PC-3 (cell line): ENCODE measurements at regions not wholly inside any gene's neighbourhood (a gene's known extent, or its start where the extent isn't known, plus 50 kb on each side); places are given as distances from the start of the nearest gene placed in this dataset.

Source experiments
- ATAC-seq: fragments of 200-7000 bp; cut with Tn5 transposase; 2 replicates; pipeline ENCODE4 v1.9.1; 2020; ENCODE audit warnings: mild to moderate bottlenecking, moderate library complexity
- BruUV-seq: library from RNA; stranded (reverse); fragments of 400-500 nt; replicated peaks from 2 replicates; lab custom pipeline; 2021; lab: Mats Ljungman, UMichigan
- CTCF ChIA-PET: fragments of 300-600 bp; sonication (Branson Sonifier 250); formaldehyde crosslinking; loops from one replicate; lab custom pipeline; 2022; ENCODE audit warnings: antibody characterized with exemption; lab: Charles Lee
- POLR2A ChIA-PET: fragments of 300-600 bp; sonication (Branson Sonifier 250); formaldehyde crosslinking; loops from one replicate; lab custom pipeline; 2022; ENCODE audit warnings: antibody characterized with exemption; ENCODE audit not compliant: unreplicated experiment; lab: Charles Lee
- DNase-seq: peaks from one replicate; pipeline ENCODE4 v3.0.0-alpha.2; 2015
- H2AFZ ChIP-seq: fragments of 300-600 bp; sonication (generic); 2 replicates; pipeline ENCODE4 v1.6.0; 2016; ENCODE audit warnings: antibody characterized with exemption, low read length
- H3F3A ChIP-seq: fragments of 300-600 bp; sonication (generic); one replicate; pipeline ENCODE4 v1.6.0; 2017; ENCODE audit warnings: antibody characterized with exemption, low read length, control low read depth, mild to moderate bottlenecking; ENCODE audit not compliant: unreplicated experiment
- H3K27ac ChIP-seq: fragments of 300-600 bp; sonication (generic); 2 replicates; pipeline ENCODE4 v1.5.1; 2016; ENCODE audit warnings: mild to moderate bottlenecking, low read length
- H3K27me3 ChIP-seq: fragments of 300-600 bp; sonication (generic); 2 replicates; pipeline ENCODE4 v1.6.1; 2016; ENCODE audit warnings: low read length, mixed read lengths
- H3K36me3 ChIP-seq: fragments of 300-600 bp; sonication (generic); 2 replicates; pipeline ENCODE4 v1.6.1; 2016; ENCODE audit warnings: low read depth, mixed run types, low read length, mixed read lengths
- H3K4me1 ChIP-seq: fragments of 300-600 bp; sonication (generic); 2 replicates; pipeline ENCODE4 v1.5.1; 2016; ENCODE audit warnings: low read length; ENCODE audit not compliant: insufficient read depth
- H3K4me2 ChIP-seq: fragments of 300-600 bp; sonication (generic); 2 replicates; pipeline ENCODE4 v1.6.0; 2016; ENCODE audit warnings: low read length
- H3K4me3 ChIP-seq: fragments of 300-600 bp; sonication (generic); 2 replicates; pipeline ENCODE4 v1.5.1; 2016; ENCODE audit warnings: mild to moderate bottlenecking, low read length, mixed read lengths
- H3K79me2 ChIP-seq: fragments of 300-600 bp; sonication (generic); 2 replicates; pipeline ENCODE4 v1.6.1; 2017; ENCODE audit warnings: low read length, mixed read lengths
- H3K9ac ChIP-seq: fragments of 300-600 bp; sonication (generic); 2 replicates; pipeline ENCODE4 v1.6.0; 2016; ENCODE audit warnings: mild to moderate bottlenecking, low read length
- H3K9me2 ChIP-seq: fragments of 300-600 bp; sonication (generic); replicated peaks from 2 replicates; pipeline ENCODE4 v1.6.1; 2016; ENCODE audit warnings: mixed run types, low read length, mixed read lengths
- H3K9me3 ChIP-seq: fragments of 300-600 bp; sonication (generic); 2 replicates; pipeline ENCODE4 v1.6.1; 2016; ENCODE audit warnings: low read length, mixed read lengths
- H4K20me1 ChIP-seq: fragments of 300-600 bp; sonication (generic); 2 replicates; pipeline ENCODE4 v1.6.1; 2016; ENCODE audit warnings: low read length, mixed read lengths
- CTCF ChIP-seq: fragments of 300-600 bp; sonication (generic); conservative IDR thresholded peaks from 2 replicates; pipeline ENCODE4 v1.5.1; 2017; ENCODE audit warnings: antibody characterized with exemption, low read depth, mild to moderate bottlenecking, low read length
- EZH2 ChIP-seq: fragments of 300-600 bp; sonication (generic); IDR thresholded peaks from one replicate; pipeline ENCODE4 v1.6.1; 2017; ENCODE audit warnings: antibody characterized with exemption, mild to moderate bottlenecking, low read length; ENCODE audit not compliant: unreplicated experiment
- EZH2phosphoT487 ChIP-seq: fragments of 300-600 bp; sonication (generic); IDR thresholded peaks from 2 replicates; pipeline ENCODE4 v1.6.1; 2018; ENCODE audit warnings: mild to moderate bottlenecking, antibody characterized with exemption, low read length, borderline replicate concordance
- intact Hi-C: fragments of 100-400 bp; cut with micrococcal nuclease; formaldehyde crosslinking; loops from 2 replicates; pipeline ENCODE4 v1.9.0; 2023

- Histone ChIP-seq H3K79me2 (no peaks in the 10 kb centered on the region), H4K20me1 (no peaks in the 10 kb centered on the region), H2AFZ (no peak overlapping the region), H3K4me2 (no peak overlapping the region), H3K9me3 (no peaks in the 10 kb centered on the region), H3K9me2 (no peaks in the 10 kb centered on the region), H3K27ac (no peak overlapping the region), H3K27me3 (no peaks in the 10 kb centered on the region), H3K9ac (no peak overlapping the region), H3K4me1 (no peaks in the 10 kb centered on the region), H3K4me3 (no peak overlapping the region), H3K36me3 (no peaks in the 10 kb centered on the region), H3F3A (no peaks in the 10 kb centered on the region)
- intact Hi-C loops: no loop called here
- no TSS peak for BruUV-seq
- no peak for DNase-seq
- no peak for ATAC-seq
- CTCF ChIA-PET: no interaction called here
- TF ChIP-seq EZH2 (no peak), CTCF (no peak), EZH2phosphoT487 (no peak)
- POLR2A ChIA-PET: no interaction called here
Observed at GRCh38 chr2:51329512-51329911, 297.6 kb upstream of the NRXN1 start.

GRCh38 chr2:51324051-51324450, 292.1 kb upstream of the NRXN1 start:
- Histone ChIP-seq H3K36me3 (no peaks in the 10 kb centered on the region), H3K9me2 (no peaks in the 10 kb centered on the region), H3K27ac (no peak overlapping the region), H3K79me2 (no peaks in the 10 kb centered on the region), H3K4me3 (no peak overlapping the region), H4K20me1 (no peaks in the 10 kb centered on the region), H3K27me3 (no peaks in the 10 kb centered on the region), H3K9me3 (no peaks in the 10 kb centered on the region), H3K9ac (no peak overlapping the region), H3K4me2 (no peak overlapping the region), H3F3A (no peaks in the 10 kb centered on the region), H2AFZ (no peak overlapping the region), H3K4me1 (no peaks in the 10 kb centered on the region)
- BruUV-seq: no TSS peak
- CTCF ChIA-PET: no interaction called here
- ATAC-seq (no peak), DNase-seq (no peak)
- TF ChIP-seq EZH2 (no peak), CTCF (no peak), EZH2phosphoT487 (no peak)
- POLR2A ChIA-PET: no interaction called here
- intact Hi-C loops: no loop called here

DNA sequence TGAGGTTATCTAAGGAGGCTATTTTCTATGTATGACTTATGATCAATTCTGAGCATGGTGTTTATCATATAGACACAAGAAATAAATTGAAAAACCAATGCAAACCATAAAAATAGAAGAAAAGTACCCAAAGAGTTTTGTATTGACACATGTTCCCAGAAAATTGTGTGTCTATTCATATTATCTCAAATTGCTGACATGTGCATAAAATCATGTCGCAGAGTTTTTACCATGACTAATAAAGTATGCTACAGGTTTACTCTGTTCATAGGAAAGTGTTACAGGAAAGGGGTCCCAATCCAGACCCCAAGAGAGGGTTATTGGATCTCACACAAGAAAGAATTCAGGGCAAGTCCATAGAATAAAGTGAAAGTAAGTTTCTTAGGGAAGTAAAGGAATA, 290.7 kb upstream of the NRXN1 start:
- Histone ChIP-seq H3K27me3 (no peaks in the 10 kb centered on the region), H3K4me1 (no peaks in the 10 kb centered on the region), H4K20me1 (no peaks in the 10 kb centered on the region), H3K4me2 (no peak overlapping the region), H3F3A (no peaks in the 10 kb centered on the region), H3K79me2 (no peaks in the 10 kb centered on the region), H3K9me2 (no peaks in the 10 kb centered on the region), H3K36me3 (no peaks in the 10 kb centered on the region), H2AFZ (no peak overlapping the region), H3K27ac (no peak overlapping the region), H3K9me3 (no peaks in the 10 kb centered on the region), H3K9ac (no peak overlapping the region), H3K4me3 (no peak overlapping the region)
- ChIA-PET POLR2A (no interaction called here), CTCF (no interaction called here)
- intact Hi-C loops: no loop called here
- no TSS peak for BruUV-seq
- DNase-seq (no peak), ATAC-seq (no peak)
- TF ChIP-seq EZH2 (no peak), EZH2phosphoT487 (no peak), CTCF (no peak)
